H1 (cell line): ENCODE measurements at regions not wholly inside any gene's neighbourhood (a gene's known extent, or its start where the extent isn't known, plus 50 kb on each side); places are given as distances from the start of the nearest gene placed in this dataset.

Source experiments
- CTCF ChIA-PET: fragments of 300-600 bp; sonication (Branson Sonifier 250); formaldehyde crosslinking; loops from one replicate; lab custom pipeline; 2021; ENCODE audit not compliant: partially characterized antibody; lab: Charles Lee
- POLR2A ChIA-PET: fragments of 300-600 bp; sonication (Branson Sonifier 250); formaldehyde crosslinking; loops from one replicate; lab custom pipeline; 2021; ENCODE audit warnings: inconsistent platforms; ENCODE audit not compliant: partially characterized antibody; lab: Charles Lee
- DNase-seq, 2 experiments: peaks; one replicate each; pipeline versions ENCODE4 v3.0.0 to v3.0.0-alpha.2; 2010 to 2022; ENCODE audit warnings: low spot score in 2 of 2, low read depth in 1 of 2, mixed read lengths in 1 of 2
- FAIRE-seq: peaks from 2 replicates; lab custom pipeline; 2011; peaks lifted over from hg19 to GRCh38; lab: Jason Lieb, UNC
- H2AFZ ChIP-seq: 2 replicates; pipeline ENCODE4 v1.8.1; 2012; ENCODE audit warnings: low read length, inconsistent platforms
- H2AK5ac ChIP-seq: 2 replicates; pipeline ENCODE4 v1.6.1; 2013; ENCODE audit warnings: low read depth, low read length
- H2BK120ac ChIP-seq: replicated peaks from 2 replicates; pipeline ENCODE3; 2013; ENCODE audit warnings: low read depth, low read length, inconsistent platforms
- H2BK12ac ChIP-seq: 2 replicates; pipeline ENCODE4 v1.6.1; 2013; ENCODE audit warnings: low read depth, low read length
- H2BK15ac ChIP-seq: 2 replicates; pipeline ENCODE4 v1.6.1; 2013; ENCODE audit warnings: low read length
- H2BK20ac ChIP-seq: 2 replicates; pipeline ENCODE4 v1.6.1; 2013; ENCODE audit warnings: low read length
- H2BK5ac ChIP-seq: 2 replicates; pipeline ENCODE4 v1.6.1; 2013; ENCODE audit warnings: low read depth, low read length
- H3K14ac ChIP-seq: 2 replicates; pipeline ENCODE4 v1.6.1; 2013; ENCODE audit warnings: inconsistent platforms; ENCODE audit not compliant: insufficient read length
- H3K18ac ChIP-seq: 2 replicates; pipeline ENCODE4 v1.6.1; 2013; ENCODE audit warnings: low read length; ENCODE audit errors: extremely low read depth
- H3K23ac ChIP-seq: 2 replicates; pipeline ENCODE4 v1.6.1; 2013; ENCODE audit warnings: inconsistent platforms; ENCODE audit not compliant: insufficient read length
- H3K23me2 ChIP-seq: 2 replicates; pipeline ENCODE4 v1.6.1; 2013; ENCODE audit warnings: low read depth, low read length
- H3K27ac ChIP-seq: 2 replicates; pipeline ENCODE4 v1.6.1; 2011; ENCODE audit warnings: low read depth, low read length, inconsistent platforms
- H3K27me3 ChIP-seq, 4 experiments: replicated peaks in 1 of 4; 1 replicate in 1 of 4; 2 replicates in 3 of 4; pipeline versions ENCODE4 v1.6.1 to v1.8.1; 2011 to 2013; ENCODE audit warnings: low read length in 3 of 4, mild to moderate bottlenecking in 3 of 4, inconsistent platforms in 2 of 4, mixed read lengths in 2 of 4, moderate library complexity in 1 of 4; ENCODE audit not compliant: control insufficient read depth in 3 of 4, insufficient read depth in 3 of 4; ENCODE audit errors: extremely low read depth in 1 of 4
- H3K36me3 ChIP-seq, 4 experiments: 2 replicates each; pipeline versions ENCODE4 v1.6.1 to v1.8.1; 2011 to 2013; ENCODE audit warnings: mild to moderate bottlenecking in 4 of 4, low read length in 3 of 4, moderate library complexity in 2 of 4, control low read depth in 1 of 4, inconsistent platforms in 1 of 4; ENCODE audit not compliant: insufficient read depth in 4 of 4, control insufficient read depth in 2 of 4
- H3K4ac ChIP-seq: replicated peaks from 2 replicates; pipeline ENCODE3; 2013; ENCODE audit warnings: low read length, low read depth, mixed read lengths, inconsistent platforms; ENCODE audit not compliant: insufficient read length
- H3K4me1 ChIP-seq, 4 experiments: replicated peaks in 1 of 4; 1 replicate in 1 of 4; 2 replicates in 3 of 4; pipeline versions ENCODE4 v1.6.1 to v1.8.1; 2011 to 2013; ENCODE audit warnings: low read length in 3 of 4, inconsistent platforms in 2 of 4, mixed read lengths in 1 of 4; ENCODE audit not compliant: insufficient read depth in 4 of 4, control insufficient read depth in 3 of 4
- H3K4me2 ChIP-seq, 2 experiments: 2 replicates each; pipeline versions ENCODE4 v1.6.1 to v1.8.1; 2011 to 2013; ENCODE audit warnings: low read depth in 2 of 2, low read length in 2 of 2, control low read depth in 1 of 2, inconsistent platforms in 1 of 2, mild to moderate bottlenecking in 1 of 2; ENCODE audit not compliant: insufficient read depth in 1 of 2
- H3K4me3 ChIP-seq, 4 experiments: fragments of 200-600, 300-600 bp in 1 of 4; sonication (generic), shearing (Covaris generic), sonication (Bioruptor Twin) in 1 of 4; 2 replicates each; pipeline versions ENCODE4 v1.5.1 to v1.8.1; 2011 to 2016; ENCODE audit warnings: low read length in 4 of 4, low read depth in 3 of 4, control low read depth in 2 of 4, inconsistent platforms in 2 of 4, mild to moderate bottlenecking in 2 of 4, mixed read lengths in 1 of 4, moderate library complexity in 1 of 4; ENCODE audit not compliant: insufficient read depth in 2 of 4; ENCODE audit errors: extremely low read depth in 1 of 4
- H3K56ac ChIP-seq: replicated peaks from 2 replicates; pipeline ENCODE3; 2013; ENCODE audit warnings: low read depth, mild to moderate bottlenecking, mixed read lengths, low read length, inconsistent platforms; ENCODE audit not compliant: insufficient read length
- H3K79me1 ChIP-seq: 2 replicates; pipeline ENCODE4 v1.6.1; 2013; ENCODE audit warnings: low read depth, low read length, control low read depth
- H3K79me2 ChIP-seq, 2 experiments: 2 replicates each; pipeline versions ENCODE4 v1.6.1 to v1.8.1; 2012 to 2013; ENCODE audit warnings: low read length in 2 of 2, mild to moderate bottlenecking in 2 of 2, inconsistent platforms in 1 of 2; ENCODE audit not compliant: insufficient read depth in 2 of 2, control insufficient read depth in 1 of 2
- H3K9ac ChIP-seq, 4 experiments: replicated peaks in 1 of 4; 1 replicate in 1 of 4; 2 replicates in 3 of 4; pipeline versions ENCODE4 v1.6.1 to v1.8.1; 2011 to 2013; ENCODE audit warnings: low read depth in 3 of 4, low read length in 3 of 4, control low read depth in 2 of 4, mild to moderate bottlenecking in 2 of 4, moderate library complexity in 2 of 4, inconsistent platforms in 1 of 4; ENCODE audit errors: extremely low read depth in 1 of 4
- H3K9me3 ChIP-seq, 2 experiments: 2 replicates each; pipeline versions ENCODE4 v1.6.1 to v1.8.1; 2012 to 2013; ENCODE audit warnings: mild to moderate bottlenecking in 2 of 2, moderate library complexity in 2 of 2, control low read depth in 1 of 2, inconsistent platforms in 1 of 2, low read depth in 1 of 2, low read length in 1 of 2, mixed read lengths in 1 of 2; ENCODE audit not compliant: insufficient read depth in 2 of 2
- H4K20me1 ChIP-seq, 2 experiments: replicated peaks in 1 of 2; 2 replicates each; pipeline versions ENCODE3 to v1.8.1; 2011 to 2013; ENCODE audit warnings: inconsistent platforms in 2 of 2, low read length in 2 of 2, mild to moderate bottlenecking in 1 of 2; ENCODE audit not compliant: insufficient read depth in 2 of 2, control insufficient read depth in 1 of 2
- H4K5ac ChIP-seq: 2 replicates; pipeline ENCODE4 v1.6.1; 2013; ENCODE audit warnings: low read length, low read depth, mixed read lengths, inconsistent platforms; ENCODE audit not compliant: insufficient read length
- H4K8ac ChIP-seq: 2 replicates; pipeline ENCODE4 v1.8.0; 2013; ENCODE audit warnings: mild to moderate bottlenecking, moderate library complexity, low read length, inconsistent platforms; ENCODE audit not compliant: insufficient read depth; ENCODE audit errors: extremely low read depth
- H4K91ac ChIP-seq: replicated peaks from 2 replicates; pipeline ENCODE3; 2013; ENCODE audit warnings: low read length, mixed read lengths, inconsistent platforms; ENCODE audit not compliant: insufficient read length
- CBX8 ChIP-seq: fragments of 300-800, 300-1000 bp; sonication (generic); IDR thresholded peaks from 2 replicates; pipeline ENCODE4 v1.7.1; 2016; ENCODE audit warnings: low read depth, low read length, borderline replicate concordance
- CEBPB ChIP-seq: IDR thresholded peaks from 2 replicates; pipeline ENCODE4 v1.6.1; 2012; ENCODE audit warnings: low read depth, low read length
- CTBP2 ChIP-seq: IDR thresholded peaks from 2 replicates; pipeline ENCODE4 v1.7.0; 2011; ENCODE audit warnings: borderline replicate concordance, mild to moderate bottlenecking, moderate library complexity, mixed read lengths, low read length; ENCODE audit not compliant: insufficient read depth, insufficient read length
- KDM5A ChIP-seq: fragments of 200-600 bp; IDR thresholded peaks from 2 replicates; pipeline ENCODE4 v1.7.1; 2012; ENCODE audit warnings: mild to moderate bottlenecking, low read length, inconsistent platforms, mixed read lengths
- POLR2AphosphoS5 ChIP-seq: IDR thresholded peaks from 2 replicates; pipeline ENCODE4 v1.6.1; 2011; ENCODE audit warnings: low read depth, low read length
- RAD21 ChIP-seq, 2 experiments: IDR thresholded peaks in 1 of 2; conservative IDR thresholded peaks in 1 of 2; 2 replicates each; pipeline ENCODE4 v1.6.1; 2011; ENCODE audit warnings: low read depth in 2 of 2, low read length in 2 of 2, improper control_type of control experiment in 1 of 2, inconsistent platforms in 1 of 2, mild to moderate bottlenecking in 1 of 2, moderate library complexity in 1 of 2
- SP1 ChIP-seq: IDR thresholded peaks from 2 replicates; pipeline ENCODE4 v1.6.1; 2011; ENCODE audit warnings: low read depth, low read length
- TCF12 ChIP-seq: IDR thresholded peaks from 2 replicates; pipeline ENCODE4 v1.6.1; 2011; ENCODE audit warnings: low read depth, mild to moderate bottlenecking, low read length
- ZNF274 ChIP-seq: IDR thresholded peaks from 2 replicates; pipeline ENCODE4 v1.7.0; 2012; ENCODE audit warnings: low read length, borderline replicate concordance; ENCODE audit errors: extremely low read depth
- WGBS, 2 experiments: shearing (Covaris generic) in 1 of 2; methylation state at CpG; one replicate each; pipeline versions ENCODE4 v1.1.6 to v1.1.7; 2013 to 2015; ENCODE audit warnings: low lambda C conversion rate in 2 of 2, mixed read lengths in 2 of 2, inconsistent platforms in 1 of 2, low coverage in 1 of 2, missing lambda C conversion rate in 1 of 2; ENCODE audit not compliant: insufficient replicate concordance in 2 of 2, insufficient coverage in 1 of 2, insufficient read length in 1 of 2; ENCODE audit errors: extremely low coverage in 1 of 2, missing lambda C conversion rate in 1 of 2; 5-methylcytosine and 5-hydroxymethylcytosine counted together
- TF ChIP-seq, protein P1 (sequence below), 3 experiments: IDR thresholded peaks; 1 replicate in 2 of 3; 2 replicates in 1 of 3; pipeline versions ENCODE4 v1.5.1 to v1.6.1; 2011; ENCODE audit warnings: low read length in 3 of 3, mild to moderate bottlenecking in 3 of 3, inconsistent platforms in 2 of 3, low read depth in 1 of 3, moderate library complexity in 1 of 3; ENCODE audit not compliant: insufficient read depth in 1 of 3; ENCODE audit errors: control extremely low read depth in 1 of 3

DNA sequence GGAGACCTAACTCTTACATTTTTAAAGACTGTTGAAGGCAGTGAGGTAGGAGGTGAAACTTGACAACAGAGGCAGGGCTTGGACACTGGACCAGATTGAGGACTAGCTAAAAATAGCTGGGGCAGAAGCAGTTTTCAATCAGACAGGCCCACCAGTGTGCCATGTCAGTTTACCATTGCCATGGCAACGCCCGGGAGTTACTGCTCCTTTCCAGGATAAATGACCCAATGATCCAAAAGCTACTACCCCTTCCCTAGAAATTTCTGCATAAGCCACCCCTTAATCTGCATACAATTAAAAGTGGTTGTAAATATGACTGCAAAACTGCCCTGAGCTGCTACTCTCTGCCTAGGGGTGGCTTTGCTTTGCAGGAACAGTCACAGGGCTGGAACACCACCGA lies 53.2 kb upstream of the PKP2 start:
- H4K8ac ChIP-seq = no peak overlapping the region
- WGBS, 2 experiments = 93% methylated on average over 3 of the region's 3 CpGs; no CpG with 5 or more reads in 1 of the 2 experiments
- H3K14ac ChIP-seq = no peak overlapping the region
- no peak overlapping the region for H4K5ac ChIP-seq
- no peaks in the 10 kb centered on the region for H3K79me1 ChIP-seq
- ChIA-PET CTCF (interaction anchor here (0.7 to 2.3 kb wide), 2 partner anchors 191 to 194 kb away, joined by 3 to 8 read pairs; partner anchors contain the start of gene YARS2), POLR2A (interaction anchor here (0.9 kb wide), 1 partner anchor 359 kb away, joined by 3 read pairs; no protein-coding TSS in a partner anchor)
- no peak overlapping the region for H3K4me3 ChIP-seq
- no peak for TF ChIP-seq CBX8
- no peak for TF ChIP-seq CEBPB
- no peak for TF ChIP-seq CTBP2
- no peak for TF ChIP-seq SP1
- TF ChIP-seq POLR2AphosphoS5 = no peak
- TF ChIP-seq, protein P1, sequence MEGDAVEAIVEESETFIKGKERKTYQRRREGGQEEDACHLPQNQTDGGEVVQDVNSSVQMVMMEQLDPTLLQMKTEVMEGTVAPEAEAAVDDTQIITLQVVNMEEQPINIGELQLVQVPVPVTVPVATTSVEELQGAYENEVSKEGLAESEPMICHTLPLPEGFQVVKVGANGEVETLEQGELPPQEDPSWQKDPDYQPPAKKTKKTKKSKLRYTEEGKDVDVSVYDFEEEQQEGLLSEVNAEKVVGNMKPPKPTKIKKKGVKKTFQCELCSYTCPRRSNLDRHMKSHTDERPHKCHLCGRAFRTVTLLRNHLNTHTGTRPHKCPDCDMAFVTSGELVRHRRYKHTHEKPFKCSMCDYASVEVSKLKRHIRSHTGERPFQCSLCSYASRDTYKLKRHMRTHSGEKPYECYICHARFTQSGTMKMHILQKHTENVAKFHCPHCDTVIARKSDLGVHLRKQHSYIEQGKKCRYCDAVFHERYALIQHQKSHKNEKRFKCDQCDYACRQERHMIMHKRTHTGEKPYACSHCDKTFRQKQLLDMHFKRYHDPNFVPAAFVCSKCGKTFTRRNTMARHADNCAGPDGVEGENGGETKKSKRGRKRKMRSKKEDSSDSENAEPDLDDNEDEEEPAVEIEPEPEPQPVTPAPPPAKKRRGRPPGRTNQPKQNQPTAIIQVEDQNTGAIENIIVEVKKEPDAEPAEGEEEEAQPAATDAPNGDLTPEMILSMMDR (IDR thresholded peaks at IDR 0.05; ENCODE audit: control extremely low read depth in 1 of 3, insufficient read depth in 1 of 3, low read depth in 1 of 3, low read length in 3 of 3) = no peak
- TF ChIP-seq TCF12 = no peak
- no peak for TF ChIP-seq RAD21 (IDR thresholded peaks at IDR 0.05 in 1 of 2, conservative IDR thresholded peaks at IDR 0.05 in 1 of 2; ENCODE audit: low read depth in 2 of 2, low read length in 2 of 2)
- TF ChIP-seq ZNF274 = no peak
- TF ChIP-seq KDM5A = no peak
- no peaks in the 10 kb centered on the region for H3K27me3 ChIP-seq
- no peak overlapping the region for H2BK5ac ChIP-seq
- H3K23me2 ChIP-seq = no peaks in the 10 kb centered on the region
- H2BK120ac ChIP-seq = no peak overlapping the region
- H3K36me3 ChIP-seq = no peaks in the 10 kb centered on the region
- FAIRE-seq (no peak), DNase-seq (no peak)
- no peak overlapping the region for H2AFZ ChIP-seq
- H3K9ac ChIP-seq = no peak overlapping the region
- no peaks in the 10 kb centered on the region for H3K79me2 ChIP-seq
- no peak overlapping the region for H2AK5ac ChIP-seq
- H3K9me3 ChIP-seq = no peaks in the 10 kb centered on the region
- no peak overlapping the region for H2BK20ac ChIP-seq
- no peak overlapping the region for H3K27ac ChIP-seq
- H3K4me1 ChIP-seq = no peaks in the 10 kb centered on the region
- no peak overlapping the region for H2BK15ac ChIP-seq
- no peak overlapping the region for H3K23ac ChIP-seq
- H3K56ac ChIP-seq = no peak overlapping the region
- no peak overlapping the region for H3K18ac ChIP-seq
- no peak overlapping the region for H4K91ac ChIP-seq
- H3K4ac ChIP-seq = no peak overlapping the region
- H4K20me1 ChIP-seq = no peaks in the 10 kb centered on the region
- no peak overlapping the region for H2BK12ac ChIP-seq
- H3K4me2 ChIP-seq = no peak overlapping the region
